Esophagus muscularis mucosa (tissue), 4 donors: ENCODE measurements at regions not wholly inside any gene's neighbourhood (a gene's known extent, or its start where the extent isn't known, plus 50 kb on each side); places are given as distances from the start of the nearest gene placed in this dataset.

Experiments
- CTCF ChIP-seq, 3 experiments: fragments of 200-600 bp in 2 of 3; fragments of 450-650 bp in 1 of 3; sonication (generic) in 2 of 3; IDR thresholded peaks; one replicate each; pipeline ENCODE4 v1.5.1; 2017 to 2019; ENCODE audit warnings: antibody characterized with exemption in 3 of 3, mild to moderate bottlenecking in 2 of 3, moderate library complexity in 1 of 3
- EP300 ChIP-seq: sonication (generic); formaldehyde crosslinking; IDR thresholded peaks from one replicate; pipeline ENCODE4 v1.6.1; 2017; ENCODE audit warnings: antibody characterized with exemption
- POLR2A ChIP-seq: fragments of 450-650 bp; IDR thresholded peaks from one replicate; pipeline ENCODE4 v1.6.1; 2017; ENCODE audit warnings: antibody characterized with exemption, moderate library complexity, mild to moderate bottlenecking, low read depth

GRCh38 chrX:121102101-121102500, 54.7 kb downstream of the GLUD2 start:
- TF ChIP-seq POLR2A (no peak), CTCF (IDR thresholded peaks at IDR 0.05) (no peak), EP300 (no peak)
